D341Med (cell line): ENCODE measurements at regions not wholly inside any gene's neighbourhood (a gene's known extent, or its start where the extent isn't known, plus 50 kb on each side); places are given as distances from the start of the nearest gene placed in this dataset.
"Not testable (repeated sequence)": the region's sequence is repeated elsewhere in the genome, so short reads cannot be mapped to it uniquely, and the experiment has no call there.

Experiments used
- DNase-seq: peaks from one replicate; pipeline ENCODE4 v3.0.0; 2012; ENCODE audit warnings: low spot score

DNA sequence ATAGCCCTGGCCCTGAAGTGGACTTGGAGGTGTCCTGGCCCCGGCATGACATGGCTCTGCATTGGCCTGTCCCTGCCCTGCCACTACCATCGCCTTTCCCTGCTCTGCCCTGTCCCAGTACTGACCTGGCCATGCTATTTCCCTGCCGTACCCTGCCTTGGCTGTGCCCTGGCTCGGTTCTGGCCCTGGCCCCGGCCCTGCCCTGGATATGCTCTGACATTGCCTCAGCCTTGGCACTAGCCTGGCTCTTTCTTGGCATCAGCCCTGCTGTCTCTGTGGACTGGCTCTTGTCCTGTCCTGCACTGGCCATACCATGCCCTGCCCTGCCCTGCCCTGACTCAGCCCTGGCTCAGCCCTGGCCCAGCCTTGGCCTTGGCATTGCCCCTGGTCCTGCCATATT lies 252.2 kb downstream of the TP53TG3F start:
- not testable (repeated sequence) for DNase-seq

- DNase-seq = not testable (repeated sequence)
Measured at GRCh38 chr16:33712308-33712707, 252.9 kb downstream of the TP53TG3F start.

DNA sequence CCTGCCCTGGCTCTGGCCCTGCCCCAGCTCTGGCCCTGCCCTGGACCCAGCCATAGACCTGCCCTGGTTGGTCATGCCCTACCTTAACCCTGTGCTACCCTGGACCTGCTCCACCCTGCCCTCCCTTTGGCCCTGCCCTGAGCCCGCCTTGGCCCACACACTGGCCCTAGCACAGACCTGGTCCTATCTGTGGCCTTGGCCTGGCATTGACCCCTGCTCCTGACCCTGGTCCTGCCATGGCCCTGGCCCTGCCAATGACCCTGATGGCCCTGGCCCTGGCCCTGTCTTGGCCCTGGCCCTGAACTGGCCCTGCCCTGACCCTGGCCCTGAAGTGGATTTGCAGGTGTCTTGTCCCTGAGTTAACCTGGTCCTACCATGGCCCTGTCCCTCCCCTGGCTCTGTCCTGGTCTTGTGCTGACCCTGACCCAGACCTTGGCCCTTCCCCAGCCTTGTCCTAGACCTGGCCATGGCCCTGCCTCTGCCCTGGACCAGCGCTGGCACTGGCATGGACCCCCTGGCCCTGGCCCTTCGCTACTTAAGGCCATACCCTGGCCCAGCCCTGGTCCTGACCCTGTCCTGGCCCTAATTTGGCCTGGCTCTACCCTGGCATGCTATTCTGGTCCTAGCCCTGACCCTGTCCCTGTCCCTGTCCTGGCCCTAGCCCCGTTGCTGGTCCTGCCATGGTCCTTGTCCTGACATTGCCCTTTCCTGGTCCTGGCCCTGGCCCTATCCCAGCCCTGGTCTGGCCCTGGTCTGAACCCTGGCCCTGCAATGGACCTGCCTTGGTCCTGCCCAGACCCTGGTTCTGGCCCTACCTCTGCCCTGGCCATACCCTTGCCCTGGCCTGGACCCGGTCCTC lies 253.7 kb downstream of the TP53TG3F start:
- DNase-seq = not testable (repeated sequence)

DNA sequence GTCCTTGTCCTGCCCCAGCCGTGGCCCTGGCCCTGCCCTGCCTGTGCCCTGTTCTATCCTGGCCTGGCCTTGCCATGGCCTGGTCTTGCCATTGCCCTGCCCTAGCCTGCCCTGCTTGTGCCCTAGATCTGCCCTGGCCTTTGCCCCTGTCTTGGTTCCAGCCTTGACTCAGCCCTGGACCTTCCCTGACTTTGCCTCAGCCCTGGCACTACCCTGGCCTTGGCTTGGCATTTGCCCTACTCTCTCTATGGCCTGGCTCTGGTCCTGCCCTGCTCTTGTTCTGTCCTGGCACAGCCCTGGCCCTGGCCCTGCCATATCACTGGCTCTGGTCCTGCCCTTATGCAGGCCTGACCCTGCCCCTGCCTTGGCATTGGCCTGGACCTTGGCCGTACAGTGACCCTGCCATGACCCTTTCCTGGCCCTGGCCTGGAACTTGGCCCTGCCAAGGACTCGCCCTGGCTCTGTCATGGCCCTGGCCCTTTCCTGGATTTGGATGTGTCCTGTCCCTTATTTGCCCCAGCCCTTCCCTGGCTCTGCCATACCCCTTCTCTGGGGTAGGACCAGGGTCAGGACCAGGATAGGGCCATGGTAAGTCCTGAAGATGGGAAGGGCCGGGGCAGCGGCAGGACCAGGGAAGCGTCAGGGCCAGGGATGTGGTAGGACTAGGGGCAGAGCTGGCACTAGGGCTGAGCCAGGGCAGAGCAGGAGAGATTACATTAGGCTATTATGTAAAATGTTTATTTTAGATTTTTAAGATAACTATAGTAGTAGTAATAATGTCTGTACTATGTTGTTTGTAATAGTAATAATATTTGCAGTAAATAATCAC lies 254.5 kb downstream of the TP53TG3F start:
- DNase-seq = not testable (repeated sequence)

DNA sequence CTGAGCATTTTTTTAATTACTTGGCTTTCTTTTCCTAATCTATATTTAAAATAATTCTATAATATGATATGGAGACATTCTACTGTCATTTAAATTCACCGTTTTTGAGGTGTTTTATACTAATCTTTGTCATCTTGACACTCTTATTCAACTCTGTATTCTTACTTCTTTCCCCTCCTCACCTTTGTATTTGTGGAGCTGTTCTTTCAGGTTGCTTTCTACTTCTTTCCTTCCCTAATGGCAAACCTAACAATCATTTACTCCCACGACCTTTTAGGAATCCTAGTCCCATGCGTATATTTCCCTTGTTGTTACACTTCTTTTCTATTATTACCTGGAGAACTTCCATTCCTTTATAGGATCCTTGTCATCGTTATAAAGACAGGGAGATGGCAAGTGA lies 271.8 kb downstream of the TP53TG3F start:
- not testable (repeated sequence) for DNase-seq

DNA sequence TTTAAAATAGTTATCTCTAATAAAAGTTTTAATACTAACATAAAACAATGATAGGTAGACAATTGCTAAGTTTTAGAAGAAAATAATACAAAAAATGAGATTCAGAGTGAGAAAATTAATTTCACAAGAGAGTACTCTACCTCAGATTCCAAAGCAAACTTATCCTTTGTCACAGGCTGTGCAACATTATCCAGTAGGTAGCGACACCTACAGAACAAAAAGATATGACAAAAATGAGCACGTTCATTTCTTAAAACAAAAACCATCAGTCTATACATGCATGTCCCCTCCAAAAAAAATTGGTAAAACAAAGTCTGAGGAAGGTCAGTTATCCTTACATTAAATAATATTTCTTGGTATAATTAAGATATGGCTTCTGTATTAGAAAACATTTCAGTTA lies 275.2 kb downstream of the TP53TG3F start:
- not testable (repeated sequence) for DNase-seq

GRCh38 chr16:33766869-33767765 lies 307.7 kb downstream of the TP53TG3F start:
- DNase-seq = peak; percentile 0

GRCh38 chr16:33768710-33769109 lies 309.3 kb downstream of the TP53TG3F start:
- peak; percentile 0 for DNase-seq

DNA sequence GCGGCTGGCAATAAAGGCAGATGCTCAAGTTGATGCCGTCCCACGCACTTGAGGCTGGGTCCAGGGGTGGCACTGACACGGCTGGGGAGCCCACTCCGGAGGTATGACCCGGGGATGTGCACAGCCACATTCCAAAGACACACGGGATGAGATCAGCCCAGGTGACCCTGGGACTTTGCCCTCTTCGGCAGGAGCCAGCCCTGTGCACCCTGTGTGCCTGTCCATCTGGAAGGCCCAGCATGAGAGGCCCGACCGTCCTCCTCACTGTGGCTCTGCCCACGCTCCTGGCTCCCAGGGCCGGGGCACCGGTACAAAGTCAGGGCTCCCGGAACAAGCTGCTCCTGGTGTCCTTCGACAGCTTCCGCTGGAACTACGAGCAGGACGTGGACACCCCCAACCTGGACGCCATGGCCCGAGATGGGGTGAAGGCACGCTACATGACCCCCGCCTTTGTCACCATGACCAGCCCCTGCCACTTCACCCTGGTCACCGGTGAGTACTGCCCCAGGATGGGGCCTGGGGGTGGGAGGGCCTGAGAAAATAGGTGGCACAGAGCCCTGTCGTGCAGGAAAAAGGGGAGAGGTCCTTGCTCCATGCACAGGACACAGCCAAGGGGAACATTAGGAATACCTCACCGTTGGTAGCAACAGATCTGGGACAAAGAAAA lies 309.9 kb downstream of the TP53TG3F start:
- not testable (repeated sequence) for DNase-seq

DNA sequence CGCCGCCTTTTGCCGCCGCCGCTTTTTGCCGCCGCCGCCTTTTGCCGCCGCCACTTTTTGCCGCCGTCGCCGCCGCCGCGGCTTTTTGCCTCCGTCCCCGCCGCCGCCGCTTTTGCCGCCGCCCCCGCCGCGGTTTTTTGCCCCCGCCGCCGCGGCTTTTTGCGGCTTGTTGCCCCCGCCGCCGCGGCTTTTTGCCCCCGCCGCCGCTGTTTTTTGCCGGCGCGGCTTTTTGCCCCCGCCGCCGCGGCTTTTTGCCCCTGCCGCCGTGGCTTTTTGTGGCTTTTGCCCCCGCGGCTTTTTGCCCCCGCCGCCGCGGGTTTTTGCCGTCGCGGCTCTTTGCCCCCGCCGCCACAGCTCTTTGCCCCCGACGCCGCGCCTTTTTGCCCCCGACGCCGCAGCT lies 311.1 kb downstream of the TP53TG3F start:
- not testable (repeated sequence) for DNase-seq

GRCh38 chr16:33771211-33771610 lies 311.8 kb downstream of the TP53TG3F start:
- DNase-seq = peak; percentile 0

DNA sequence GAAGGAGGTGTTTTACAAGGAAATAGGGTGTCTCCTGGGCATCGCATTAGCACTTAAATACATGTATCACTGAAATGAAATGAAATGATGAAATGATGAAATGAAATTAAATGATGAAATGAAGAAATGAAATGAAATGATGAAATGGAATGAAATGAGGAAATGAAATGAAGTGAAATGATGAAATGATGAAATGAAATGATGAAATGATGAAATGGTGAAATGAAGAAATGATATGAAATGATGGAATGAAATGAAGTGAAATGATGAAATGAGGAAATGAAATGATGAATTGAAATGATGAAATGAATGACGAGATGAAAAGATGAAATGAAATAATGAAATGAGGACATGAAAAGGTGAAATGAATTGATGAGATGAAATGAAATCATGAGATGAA lies 314.6 kb downstream of the TP53TG3F start:
- DNase-seq = not testable (repeated sequence)

DNA sequence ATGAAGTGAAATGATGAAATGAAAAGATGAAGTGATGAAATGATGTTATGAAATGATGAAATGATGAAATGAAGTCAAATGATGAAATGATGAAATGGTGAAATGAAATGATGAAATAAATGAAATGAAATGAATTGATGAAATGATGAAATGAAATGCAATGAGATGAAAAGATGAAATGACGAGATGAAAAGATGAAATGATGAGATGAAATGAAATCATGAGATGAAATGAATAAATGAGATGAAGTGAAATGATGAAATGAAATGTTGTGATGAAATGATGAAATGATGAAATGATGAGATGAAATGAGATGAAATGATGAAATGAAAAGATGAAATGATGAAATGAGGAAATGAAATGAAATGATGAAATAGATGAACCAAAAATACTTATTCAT lies 315.3 kb downstream of the TP53TG3F start:
- DNase-seq = not testable (repeated sequence)

GRCh38 chr16:33816328-33816944 lies 357.0 kb downstream of the TP53TG3F start:
- DNase-seq = not testable (repeated sequence)

DNA sequence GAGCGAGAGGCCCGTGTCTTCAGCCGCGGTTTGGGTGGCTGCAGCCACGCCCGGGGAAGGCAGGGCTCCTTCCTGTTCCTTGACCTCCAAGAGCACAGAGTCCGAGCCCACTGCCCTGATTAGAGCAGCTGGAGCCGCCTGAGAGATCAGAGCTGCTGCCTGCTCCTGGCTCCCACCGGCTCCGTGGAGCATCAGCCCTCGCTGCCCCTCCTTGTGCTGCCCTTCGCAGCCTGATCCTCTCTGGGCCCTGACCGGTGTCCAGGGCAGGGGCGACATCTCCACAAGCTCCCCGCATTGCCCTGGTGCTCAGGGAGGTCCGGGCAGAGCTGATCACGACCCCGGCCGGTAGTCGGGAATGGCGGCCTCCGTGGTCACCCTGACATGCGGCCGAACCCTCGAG lies 365.3 kb downstream of the TP53TG3F start:
- DNase-seq = not testable (repeated sequence)

DNA sequence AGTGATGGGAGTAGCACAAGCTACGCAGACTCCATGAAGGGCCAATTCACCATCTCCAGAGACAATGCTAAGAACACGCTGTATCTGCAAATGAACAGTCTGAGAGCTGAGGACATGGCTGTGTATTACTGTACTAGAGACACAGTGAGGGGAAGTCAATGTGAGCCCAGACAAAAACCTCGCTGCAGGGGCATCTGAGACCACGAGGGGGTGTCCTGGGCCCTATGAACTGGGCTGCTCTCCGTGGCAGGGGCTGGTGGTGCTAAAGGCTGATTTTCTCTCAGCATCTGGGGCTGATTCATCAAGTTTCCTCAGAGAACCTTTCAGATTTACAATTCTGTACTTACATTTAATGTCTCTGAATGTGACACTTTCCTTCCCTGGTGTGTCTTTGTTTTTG lies 368.1 kb downstream of the TP53TG3F start:
- DNase-seq = not testable (repeated sequence)

DNA sequence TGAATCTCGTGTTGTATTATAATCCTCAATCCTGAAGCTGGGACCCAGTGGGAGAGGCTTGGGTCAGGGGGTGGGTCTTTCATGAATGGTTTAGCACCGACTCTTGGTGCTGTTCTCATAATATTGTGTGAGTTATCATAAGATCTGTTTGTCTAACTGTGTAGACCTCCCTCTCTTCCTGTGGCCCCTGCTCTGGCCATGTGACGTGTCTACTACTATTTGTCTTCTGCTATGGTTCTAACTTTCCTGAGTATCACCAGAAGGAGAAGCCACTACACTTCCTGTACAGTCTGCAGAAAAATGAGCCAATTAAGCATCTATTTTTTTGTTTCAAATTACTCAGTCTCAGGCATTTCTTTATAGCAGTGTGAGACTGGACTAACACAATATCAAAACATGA lies 379.7 kb downstream of the TP53TG3F start:
- not testable (repeated sequence) for DNase-seq

- not testable (repeated sequence) for DNase-seq
Measured at GRCh38 chr16:33844533-33844932, 385.1 kb downstream of the TP53TG3F start.
